ENCODE measurements at regions not wholly inside any gene's neighbourhood (a gene's known extent, or its start where the extent isn't known, plus 50 kb on each side); places are given as distances from the start of the nearest gene placed in this dataset.

DNA sequence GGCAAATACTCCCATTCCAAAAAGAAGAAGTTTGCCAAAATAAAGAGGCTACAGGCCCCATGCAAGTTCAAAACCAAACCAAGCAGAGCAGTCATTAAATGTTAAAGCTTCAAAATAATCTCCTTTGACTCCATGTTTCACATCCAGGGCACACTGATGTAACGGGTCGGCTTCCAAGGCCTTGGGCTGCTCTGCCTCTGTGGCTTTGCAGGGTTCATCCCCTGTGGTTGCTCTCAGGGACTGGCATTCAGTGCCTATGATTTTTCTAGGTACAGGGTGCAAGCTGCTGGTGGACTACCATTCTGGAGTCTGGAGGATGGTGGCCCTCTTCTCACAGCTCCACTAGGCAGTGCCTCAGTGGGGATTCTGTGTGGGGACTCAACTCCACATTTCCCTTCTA lies 971.6 kb upstream of the MBL2 start:
- Mint-ChIP-seq H3K4me3 (no peak overlapping the region), H3K9me3 (peaks cover 6% of the 10 kb centered on the region), H3K27me3 (no peaks in the 10 kb centered on the region), H3K27ac (no peak overlapping the region), H3K4me1 (ENCODE audit: low read depth) (no peaks in the 10 kb centered on the region), H3K36me3 (ENCODE audit: low read depth) (no peaks in the 10 kb centered on the region)
- Histone ChIP-seq H3K9me3 (ENCODE audit: control insufficient read depth in 1 of 2, insufficient read depth in 1 of 2, low read length in 2 of 2) (peaks cover under 1 to 8% of the 10 kb centered on the region in 2 experiments), H3K4me1 (ENCODE audit: insufficient read depth, low read length) (no peaks in the 10 kb centered on the region), H3K27me3 (ENCODE audit: control insufficient read depth in 1 of 2, insufficient read depth in 2 of 2, low read length in 2 of 2) (no peaks in the 10 kb centered on the region), H3K4me3 (ENCODE audit: low read length) (no peak overlapping the region), H3K27ac (ENCODE audit: low read depth in 1 of 2, low read length in 2 of 2) (no peak overlapping the region), H3K36me3 (ENCODE audit: insufficient read depth, low read length) (no peaks in the 10 kb centered on the region)
- DNase-seq (no peak), ATAC-seq (ENCODE audit: poor library complexity) (no peak)
- POLR2A ChIA-PET, result no interaction called here
- TF ChIP-seq, protein P1, sequence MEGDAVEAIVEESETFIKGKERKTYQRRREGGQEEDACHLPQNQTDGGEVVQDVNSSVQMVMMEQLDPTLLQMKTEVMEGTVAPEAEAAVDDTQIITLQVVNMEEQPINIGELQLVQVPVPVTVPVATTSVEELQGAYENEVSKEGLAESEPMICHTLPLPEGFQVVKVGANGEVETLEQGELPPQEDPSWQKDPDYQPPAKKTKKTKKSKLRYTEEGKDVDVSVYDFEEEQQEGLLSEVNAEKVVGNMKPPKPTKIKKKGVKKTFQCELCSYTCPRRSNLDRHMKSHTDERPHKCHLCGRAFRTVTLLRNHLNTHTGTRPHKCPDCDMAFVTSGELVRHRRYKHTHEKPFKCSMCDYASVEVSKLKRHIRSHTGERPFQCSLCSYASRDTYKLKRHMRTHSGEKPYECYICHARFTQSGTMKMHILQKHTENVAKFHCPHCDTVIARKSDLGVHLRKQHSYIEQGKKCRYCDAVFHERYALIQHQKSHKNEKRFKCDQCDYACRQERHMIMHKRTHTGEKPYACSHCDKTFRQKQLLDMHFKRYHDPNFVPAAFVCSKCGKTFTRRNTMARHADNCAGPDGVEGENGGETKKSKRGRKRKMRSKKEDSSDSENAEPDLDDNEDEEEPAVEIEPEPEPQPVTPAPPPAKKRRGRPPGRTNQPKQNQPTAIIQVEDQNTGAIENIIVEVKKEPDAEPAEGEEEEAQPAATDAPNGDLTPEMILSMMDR (IDR thresholded peaks at IDR 0.05), result no peak
- intact Hi-C loops (cut with DNase I, micrococcal nuclease), result no loop called here
- CTCF ChIA-PET, result no interaction called here

DNA sequence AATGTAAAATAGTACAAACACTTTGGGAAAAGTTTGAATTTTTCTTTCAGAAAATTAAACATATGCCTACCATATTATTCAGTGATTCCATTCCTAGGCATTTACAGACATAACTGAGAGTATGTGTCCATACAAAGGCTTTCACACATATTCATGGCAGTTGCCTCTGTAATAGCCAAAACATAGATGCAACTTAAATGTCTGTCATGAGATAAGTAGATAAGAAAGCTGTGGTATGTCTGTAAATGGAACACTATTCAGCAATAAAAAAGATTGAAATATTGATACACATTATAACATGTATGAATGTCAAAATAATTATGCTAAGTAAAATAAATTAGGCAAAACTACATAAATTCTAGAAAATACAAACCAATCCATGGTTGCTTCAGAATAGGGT lies 964.5 kb upstream of the MBL2 start:
- no peak overlapping the region for H3K4me3 ChIP-seq (ENCODE audit: low read length)
- intact Hi-C loops (cut with DNase I, micrococcal nuclease), result no loop called here

DNA sequence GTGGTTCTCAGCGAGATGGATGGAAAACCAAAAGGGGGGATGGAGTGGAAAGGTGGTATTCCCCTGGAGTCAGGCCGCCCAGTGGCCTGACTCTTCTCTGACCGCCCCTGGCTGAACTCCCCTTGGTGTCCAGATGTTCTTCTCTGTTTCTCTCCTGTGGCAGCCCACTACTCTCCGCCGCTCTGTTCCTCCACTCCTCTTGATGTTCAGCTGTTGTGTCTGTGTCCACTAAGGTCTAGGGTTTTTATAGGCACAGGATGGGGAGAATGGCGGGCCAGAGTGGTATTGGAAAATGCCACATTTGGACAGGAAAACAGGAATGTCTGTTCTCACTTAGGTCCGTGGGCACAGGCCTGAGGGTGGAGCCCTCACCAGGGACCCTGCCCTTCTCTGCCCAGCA lies 954.3 kb upstream of the MBL2 start:
- peaks cover 3% of the 10 kb centered on the region for H3K9me3 Mint-ChIP-seq
- H3K4me1 Mint-ChIP-seq (ENCODE audit: low read depth), result no peaks in the 10 kb centered on the region
- H3K27me3 ChIP-seq (ENCODE audit: control insufficient read depth in 1 of 2, insufficient read depth in 2 of 2, low read length in 2 of 2), result no peaks in the 10 kb centered on the region
- no peaks in the 10 kb centered on the region for H3K4me1 ChIP-seq (ENCODE audit: insufficient read depth, low read length)
- intact Hi-C loops (cut with DNase I, micrococcal nuclease), result no loop called here
- ChIA-PET POLR2A (no interaction called here), CTCF (no interaction called here)
- no peak overlapping the region for H3K4me3 ChIP-seq (ENCODE audit: low read length)
- H3K27ac Mint-ChIP-seq, result no peak overlapping the region
- DNase-seq, result no peak
- H3K9me3 ChIP-seq (ENCODE audit: control insufficient read depth in 1 of 2, insufficient read depth in 1 of 2, low read length in 2 of 2), result peaks cover 0 to 9% of the 10 kb centered on the region in 2 experiments
- H3K36me3 Mint-ChIP-seq (ENCODE audit: low read depth), result no peaks in the 10 kb centered on the region
- H3K27ac ChIP-seq (ENCODE audit: low read depth in 1 of 2, low read length in 2 of 2), result no peak overlapping the region
- no peak for ATAC-seq (ENCODE audit: poor library complexity)
- TF ChIP-seq, protein P1 (IDR thresholded peaks at IDR 0.05), result no peak
- H3K4me3 Mint-ChIP-seq, result no peak overlapping the region
- H3K36me3 ChIP-seq (ENCODE audit: insufficient read depth, low read length), result no peaks in the 10 kb centered on the region
- no peaks in the 10 kb centered on the region for H3K27me3 Mint-ChIP-seq

More for the DNA sequence above, 964.5 kb upstream of the MBL2 start:
- Mint-ChIP-seq H3K9me3 (peaks cover 2% of the 10 kb centered on the region), H3K27ac (no peak overlapping the region), H3K4me3 (no peak overlapping the region), H3K4me1 (ENCODE audit: low read depth) (no peaks in the 10 kb centered on the region), H3K36me3 (ENCODE audit: low read depth) (no peaks in the 10 kb centered on the region), H3K27me3 (no peaks in the 10 kb centered on the region)
- no peak for ATAC-seq (ENCODE audit: poor library complexity)
- Histone ChIP-seq H3K36me3 (ENCODE audit: insufficient read depth, low read length) (no peaks in the 10 kb centered on the region), H3K9me3 (ENCODE audit: control insufficient read depth in 1 of 2, insufficient read depth in 1 of 2, low read length in 2 of 2) (no peaks in the 10 kb centered on the region), H3K4me1 (ENCODE audit: insufficient read depth, low read length) (no peaks in the 10 kb centered on the region), H3K27ac (ENCODE audit: low read depth in 1 of 2, low read length in 2 of 2) (no peak overlapping the region), H3K27me3 (ENCODE audit: control insufficient read depth in 1 of 2, insufficient read depth in 2 of 2, low read length in 2 of 2) (no peaks in the 10 kb centered on the region)
- POLR2A ChIA-PET, result no interaction called here
- no peak for DNase-seq
- CTCF ChIA-PET, result no interaction called here
- TF ChIP-seq, protein P1 (IDR thresholded peaks at IDR 0.05), result no peak
